ENCODE measurements at regions not wholly inside any gene's neighbourhood (a gene's known extent, or its start where the extent isn't known, plus 50 kb on each side); places are given as distances from the start of the nearest gene placed in this dataset.

- FAIRE-seq (no peak), DNase-seq (ENCODE audit: low read depth in 1 of 2, low spot score in 1 of 2) (no peak), ATAC-seq (no peak)
- 87% methylated on average over 5 of the region's 5 CpGs for whole genome bisulfite sequencing (ENCODE audit: missing lambda C conversion rate)
- no peaks in the 10 kb centered on the region for H3K9me3 ChIP-seq
- POLR2A ChIA-PET, result no interaction called here
- H3K4me1 ChIP-seq, result peaks cover 3% of the 10 kb centered on the region
- TF ChIP-seq MAZ (IDR thresholded peaks at IDR 0.05; ENCODE audit: borderline replicate concordance, low read depth, low read length), result no peak
- no peak for TF ChIP-seq GATA3 (IDR thresholded peaks at IDR 0.05; ENCODE audit: borderline replicate concordance)
- no peak for TF ChIP-seq JUN (IDR thresholded peaks at IDR 0.05)
- TF ChIP-seq NFE2L2 (conservative IDR thresholded peaks at IDR 0.05; ENCODE audit: low read length), result no peak
- no peak for TF ChIP-seq FOSB (CRISPR knock-in tag; IDR thresholded peaks at IDR 0.05)
- no peak for TF ChIP-seq CEBPB (IDR thresholded peaks at IDR 0.05)
- no peak for TF ChIP-seq RAD21 (conservative IDR thresholded peaks at IDR 0.05 in 1 of 2, IDR thresholded peaks at IDR 0.05 in 1 of 2)
- peak overlapping the region in 1 of 2 experiments; percentile 22; a peak in 2 of 6 replicates for H3K27ac ChIP-seq
- no peak overlapping the region for H3K4me2 ChIP-seq
- CTCF ChIA-PET, result interaction anchor here (0.8 kb wide), 1 partner anchor 12 kb away, joined by 3 read pairs; no protein-coding TSS in a partner anchor
- no peak overlapping the region for H3K4me3 ChIP-seq
Measured at GRCh38 chr2:30310371-30310770, 79.0 kb downstream of the LBH start.

DNA sequence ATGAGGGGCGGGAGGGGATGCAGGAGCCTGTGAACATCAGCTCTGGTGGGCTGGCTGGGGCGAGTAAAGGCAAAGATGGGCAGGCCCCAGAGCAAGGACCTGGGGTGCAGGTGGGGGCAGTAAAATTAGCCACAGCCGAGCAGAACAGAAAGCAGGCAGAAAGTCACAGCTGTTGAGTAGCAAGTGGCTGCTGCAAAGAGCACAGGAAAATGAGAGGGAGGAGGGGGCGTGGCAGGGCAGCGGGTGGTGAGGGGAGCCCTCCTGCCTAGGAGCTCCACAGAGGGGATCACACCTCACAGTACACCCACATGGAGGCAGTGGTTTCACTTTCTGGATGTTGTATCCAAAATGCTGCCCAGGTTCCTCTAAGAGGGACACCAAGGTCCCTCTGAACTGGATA is 79.6 kb downstream of the LBH start:
- FAIRE-seq (no peak), ATAC-seq (no peak; a peak in 1 of 6 replicates), DNase-seq (ENCODE audit: low read depth in 1 of 2, low spot score in 1 of 2) (no peak)
- WGBS (ENCODE audit: missing lambda C conversion rate), result 93% methylated on average over 5 of the region's 5 CpGs
- ChIA-PET CTCF (no interaction called here), POLR2A (no interaction called here)
- H3K4me2 ChIP-seq, result no peak overlapping the region
- TF ChIP-seq, protein P1, sequence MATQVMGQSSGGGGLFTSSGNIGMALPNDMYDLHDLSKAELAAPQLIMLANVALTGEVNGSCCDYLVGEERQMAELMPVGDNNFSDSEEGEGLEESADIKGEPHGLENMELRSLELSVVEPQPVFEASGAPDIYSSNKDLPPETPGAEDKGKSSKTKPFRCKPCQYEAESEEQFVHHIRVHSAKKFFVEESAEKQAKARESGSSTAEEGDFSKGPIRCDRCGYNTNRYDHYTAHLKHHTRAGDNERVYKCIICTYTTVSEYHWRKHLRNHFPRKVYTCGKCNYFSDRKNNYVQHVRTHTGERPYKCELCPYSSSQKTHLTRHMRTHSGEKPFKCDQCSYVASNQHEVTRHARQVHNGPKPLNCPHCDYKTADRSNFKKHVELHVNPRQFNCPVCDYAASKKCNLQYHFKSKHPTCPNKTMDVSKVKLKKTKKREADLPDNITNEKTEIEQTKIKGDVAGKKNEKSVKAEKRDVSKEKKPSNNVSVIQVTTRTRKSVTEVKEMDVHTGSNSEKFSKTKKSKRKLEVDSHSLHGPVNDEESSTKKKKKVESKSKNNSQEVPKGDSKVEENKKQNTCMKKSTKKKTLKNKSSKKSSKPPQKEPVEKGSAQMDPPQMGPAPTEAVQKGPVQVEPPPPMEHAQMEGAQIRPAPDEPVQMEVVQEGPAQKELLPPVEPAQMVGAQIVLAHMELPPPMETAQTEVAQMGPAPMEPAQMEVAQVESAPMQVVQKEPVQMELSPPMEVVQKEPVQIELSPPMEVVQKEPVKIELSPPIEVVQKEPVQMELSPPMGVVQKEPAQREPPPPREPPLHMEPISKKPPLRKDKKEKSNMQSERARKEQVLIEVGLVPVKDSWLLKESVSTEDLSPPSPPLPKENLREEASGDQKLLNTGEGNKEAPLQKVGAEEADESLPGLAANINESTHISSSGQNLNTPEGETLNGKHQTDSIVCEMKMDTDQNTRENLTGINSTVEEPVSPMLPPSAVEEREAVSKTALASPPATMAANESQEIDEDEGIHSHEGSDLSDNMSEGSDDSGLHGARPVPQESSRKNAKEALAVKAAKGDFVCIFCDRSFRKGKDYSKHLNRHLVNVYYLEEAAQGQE (IDR thresholded peaks at IDR 0.05), result no peak
- TF ChIP-seq CHD4 (IDR thresholded peaks at IDR 0.05; ENCODE audit: borderline replicate concordance) (no peak), ZC3H11A (IDR thresholded peaks at IDR 0.05) (no peak), HEYL (CRISPR knock-in tag; IDR thresholded peaks at IDR 0.05) (no peak), RNF2 (IDR thresholded peaks at IDR 0.05; ENCODE audit: borderline replicate concordance, low read depth) (no peak), NR3C1 (IDR thresholded peaks at IDR 0.05) (no peak), HOXB5 (CRISPR knock-in tag; IDR thresholded peaks at IDR 0.05) (no peak), HDAC2 (IDR thresholded peaks at IDR 0.05) (no peak), MAFK (IDR thresholded peaks at IDR 0.05; ENCODE audit: partially characterized antibody) (no peak), MYC (IDR thresholded peaks at IDR 0.05; ENCODE audit: borderline replicate concordance, low read length) (no peak), EHF (CRISPR knock-in tag; IDR thresholded peaks at IDR 0.05) (no peak)
- TF ChIP-seq, protein P2, sequence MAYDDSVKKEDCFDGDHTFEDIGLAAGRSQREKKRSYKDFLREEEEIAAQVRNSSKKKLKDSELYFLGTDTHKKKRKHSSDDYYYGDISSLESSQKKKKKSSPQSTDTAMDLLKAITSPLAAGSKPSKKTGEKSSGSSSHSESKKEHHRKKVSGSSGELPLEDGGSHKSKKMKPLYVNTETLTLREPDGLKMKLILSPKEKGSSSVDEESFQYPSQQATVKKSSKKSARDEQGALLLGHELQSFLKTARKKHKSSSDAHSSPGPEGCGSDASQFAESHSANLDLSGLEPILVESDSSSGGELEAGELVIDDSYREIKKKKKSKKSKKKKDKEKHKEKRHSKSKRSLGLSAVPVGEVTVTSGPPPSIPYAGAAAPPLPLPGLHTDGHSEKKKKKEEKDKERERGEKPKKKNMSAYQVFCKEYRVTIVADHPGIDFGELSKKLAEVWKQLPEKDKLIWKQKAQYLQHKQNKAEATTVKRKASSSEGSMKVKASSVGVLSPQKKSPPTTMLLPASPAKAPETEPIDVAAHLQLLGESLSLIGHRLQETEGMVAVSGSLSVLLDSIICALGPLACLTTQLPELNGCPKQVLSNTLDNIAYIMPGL (CRISPR knock-in tag; IDR thresholded peaks at IDR 0.05; ENCODE audit: borderline replicate concordance), result no peak
- no peaks in the 10 kb centered on the region; the same call in 2 of the 3 replicates for H3K4me1 ChIP-seq
- no peak overlapping the region for H3K4me3 ChIP-seq
- H3K27ac ChIP-seq, result peak overlapping the region in 1 of 2 experiments; percentile 22; a peak in 1 of 6 replicates
- H3K9me3 ChIP-seq, result no peaks in the 10 kb centered on the region

DNA sequence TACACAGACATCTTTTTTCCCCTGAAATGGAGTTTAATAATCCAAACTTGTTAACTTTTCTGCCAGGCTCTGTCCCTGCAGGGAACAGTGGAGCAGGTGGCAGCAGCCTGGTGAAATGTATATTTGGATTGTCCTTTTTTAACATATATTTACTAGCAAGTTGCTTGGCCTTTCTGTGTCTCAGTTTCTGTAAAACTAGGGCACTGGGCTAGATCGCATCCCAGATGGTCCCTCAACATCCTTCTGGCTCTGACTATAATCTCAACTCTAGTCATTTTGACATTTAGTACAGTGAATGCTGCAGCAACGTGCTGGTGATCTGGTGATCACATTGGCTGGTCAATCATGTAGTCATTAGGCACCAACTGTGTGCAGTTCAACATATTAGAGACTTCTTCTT is 80.4 kb downstream of the LBH start:
- ChIA-PET CTCF (interaction anchor here (0.7 kb wide), 1 partner anchor 18 kb away, joined by 3 read pairs; no protein-coding TSS in a partner anchor), POLR2A (no interaction called here)
- 73% methylated on average over 2 of the region's 2 CpGs for WGBS (ENCODE audit: missing lambda C conversion rate)
- FAIRE-seq, result no peak
- DNase-seq (ENCODE audit: low read depth in 1 of 2, low spot score in 1 of 2), result no peak
- Histone ChIP-seq H3K4me3 (no peak overlapping the region), H3K4me1 (no peaks in the 10 kb centered on the region), H3K4me2 (no peak overlapping the region), H3K27ac (no peak overlapping the region), H3K9me3 (no peaks in the 10 kb centered on the region)
- ATAC-seq, result no peak
- no peak for TF ChIP-seq KDM5A (IDR thresholded peaks at IDR 0.05)
- TF ChIP-seq, protein P2 (CRISPR knock-in tag; IDR thresholded peaks at IDR 0.05; ENCODE audit: borderline replicate concordance), result no peak
- TF ChIP-seq NPAS2 (CRISPR knock-in tag; IDR thresholded peaks at IDR 0.05; ENCODE audit: borderline replicate concordance), result no peak
- TF ChIP-seq HEYL (CRISPR knock-in tag; IDR thresholded peaks at IDR 0.05), result no peak
- no peak for TF ChIP-seq SREBF2 (IDR thresholded peaks at IDR 0.05)
- no peak for TF ChIP-seq TP53 (CRISPR knock-in tag; IDR thresholded peaks at IDR 0.05)
- TF ChIP-seq NR3C1 (IDR thresholded peaks at IDR 0.05), result no peak
- no peak for TF ChIP-seq GATA3 (IDR thresholded peaks at IDR 0.05; ENCODE audit: borderline replicate concordance)
- no peak for TF ChIP-seq FOSL2 (IDR thresholded peaks at IDR 0.05)
- TF ChIP-seq FOSL2 (CRISPR knock-in tag; IDR thresholded peaks at IDR 0.05), result no peak
- no peak for TF ChIP-seq CBX8 (IDR thresholded peaks at IDR 0.05)
- no peak for TF ChIP-seq BCL3 (IDR thresholded peaks at IDR 0.05)
- TF ChIP-seq EHF (CRISPR knock-in tag; IDR thresholded peaks at IDR 0.05), result no peak
- no peak for TF ChIP-seq MYC (IDR thresholded peaks at IDR 0.05; ENCODE audit: borderline replicate concordance, low read length)
- TF ChIP-seq CBX2 (IDR thresholded peaks at IDR 0.05; ENCODE audit: borderline replicate concordance, low read depth), result no peak
